SH-SY5Y (cell line): ENCODE measurements at regions not wholly inside any gene's neighbourhood (a gene's known extent, or its start where the extent isn't known, plus 50 kb on each side); places are given as distances from the start of the nearest gene placed in this dataset.

Experiments used
- GATA2 ChIP-seq: IDR thresholded peaks from 2 replicates; pipeline ENCODE4 v1.6.1; 2011; ENCODE audit warnings: mild to moderate bottlenecking, low read depth, low read length
- GATA3 ChIP-seq: IDR thresholded peaks from 2 replicates; pipeline ENCODE4 v1.6.1; 2011; ENCODE audit warnings: low read depth, mild to moderate bottlenecking, low read length, moderate library complexity

GRCh38 chr3:15861163-15861562, 63.4 kb upstream of the ANKRD28 start:
- no peak for TF ChIP-seq GATA2
- TF ChIP-seq GATA3, result no peak
